ENCODE measurements at regions not wholly inside any gene's neighbourhood (a gene's known extent, or its start where the extent isn't known, plus 50 kb on each side); places are given as distances from the start of the nearest gene placed in this dataset.

DNA sequence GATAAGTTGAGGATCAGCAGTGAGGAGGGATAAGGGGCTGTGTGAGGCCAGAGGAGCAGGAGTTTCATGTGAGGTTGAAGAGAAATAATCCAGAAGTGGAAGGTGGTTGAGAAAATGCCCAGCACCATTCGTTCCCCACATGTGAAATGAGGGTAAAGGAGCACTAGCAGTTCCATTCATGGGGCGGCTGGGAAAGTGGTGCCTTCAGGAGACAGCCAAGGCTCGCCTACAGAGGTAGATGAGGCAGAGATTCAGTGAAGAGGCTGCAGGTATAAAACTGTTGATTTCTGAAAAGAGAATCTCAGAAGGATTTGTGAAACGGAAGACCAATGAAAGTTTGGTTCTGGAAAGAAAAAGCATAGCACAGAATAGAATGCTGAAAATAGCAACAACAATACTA lies 272.6 kb downstream of the MSX2 start:
- WGBS (ENCODE audit: extremely low coverage, insufficient coverage, insufficient read length) = no CpG with 5 or more reads among the region's 4 CpGs
- Histone ChIP-seq H3K27ac (ENCODE audit: low read depth, low read length) (no peak overlapping the region), H3K23ac (ENCODE audit: low read length) (no peak overlapping the region), H4K12ac (ENCODE audit: low read depth, low read length) (no peak overlapping the region), H3K4me2 (ENCODE audit: low read length) (no peak overlapping the region), H3K79me1 (ENCODE audit: low read length) (no peaks in the 10 kb centered on the region), H4K8ac (ENCODE audit: low read depth, low read length) (no peak overlapping the region), H2AFZ (ENCODE audit: insufficient read depth, low read length, poor library complexity) (no peak overlapping the region), H3K18ac (ENCODE audit: low read length) (no peak overlapping the region), H3K4me3 (ENCODE audit: low read depth, low read length) (no peak overlapping the region), H3K4ac (ENCODE audit: low read depth, low read length) (no peak overlapping the region), H3K27me3 (ENCODE audit: insufficient read depth, low read length) (no peaks in the 10 kb centered on the region), H2BK5ac (ENCODE audit: low read depth, low read length, poor library complexity) (no peak overlapping the region), H3K36me3 (ENCODE audit: control insufficient read depth in 1 of 2, insufficient read depth in 2 of 2, low read length in 2 of 2) (no peaks in the 10 kb centered on the region), H4K91ac (ENCODE audit: low read depth, low read length) (no peak overlapping the region), H3K9me3 (ENCODE audit: insufficient read depth, low read depth, low read length) (peaks cover 2% of the 10 kb centered on the region), H2AK5ac (ENCODE audit: low read length) (no peak overlapping the region), H3K79me2 (ENCODE audit: control insufficient read depth, insufficient read depth, low read length, poor library complexity) (no peaks in the 10 kb centered on the region), H3K14ac (ENCODE audit: low read length) (no peak overlapping the region), H3K4me1 (ENCODE audit: control insufficient read depth in 1 of 2, insufficient read depth in 2 of 2, low read length in 2 of 2) (no peaks in the 10 kb centered on the region), H2BK12ac (ENCODE audit: low read length) (no peak overlapping the region), H3K9ac (ENCODE audit: low read length) (no peak overlapping the region), H2BK120ac (ENCODE audit: insufficient read depth, low read length, poor library complexity) (no peak overlapping the region)
- DNase-seq = no peak

DNA sequence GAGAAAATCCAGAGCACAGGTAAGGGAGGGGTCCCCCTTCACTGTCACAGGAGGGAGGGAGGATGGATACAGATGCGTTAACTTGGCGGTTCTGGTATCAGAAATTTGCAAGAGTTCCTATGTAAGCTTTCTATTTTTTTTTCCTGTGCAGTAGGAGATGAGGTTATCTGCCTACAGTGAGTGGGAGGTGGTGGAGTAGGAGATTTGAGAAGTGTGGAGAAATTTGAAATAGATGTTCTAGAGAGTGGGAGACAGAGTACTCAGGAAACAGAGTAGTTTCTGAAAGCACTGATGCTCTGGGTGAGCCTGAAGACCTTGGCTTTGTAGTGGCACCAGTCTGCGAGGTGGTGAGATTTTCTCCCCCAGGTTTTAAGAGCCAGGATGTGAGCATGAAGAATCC lies 271.4 kb downstream of the MSX2 start:
- Histone ChIP-seq H4K91ac (ENCODE audit: low read depth, low read length) (no peak overlapping the region), H2BK5ac (ENCODE audit: low read depth, low read length, poor library complexity) (no peak overlapping the region), H2BK120ac (ENCODE audit: insufficient read depth, low read length, poor library complexity) (no peak overlapping the region), H3K79me1 (ENCODE audit: low read length) (no peaks in the 10 kb centered on the region), H3K14ac (ENCODE audit: low read length) (no peak overlapping the region), H4K12ac (ENCODE audit: low read depth, low read length) (no peak overlapping the region), H3K4me2 (ENCODE audit: low read length) (no peak overlapping the region), H3K4me3 (ENCODE audit: low read depth, low read length) (no peak overlapping the region), H2BK12ac (ENCODE audit: low read length) (no peak overlapping the region), H2AK5ac (ENCODE audit: low read length) (no peak overlapping the region), H3K79me2 (ENCODE audit: control insufficient read depth, insufficient read depth, low read length, poor library complexity) (no peaks in the 10 kb centered on the region), H3K9me3 (ENCODE audit: insufficient read depth, low read depth, low read length) (peaks cover 2% of the 10 kb centered on the region), H3K36me3 (ENCODE audit: control insufficient read depth in 1 of 2, insufficient read depth in 2 of 2, low read length in 2 of 2) (no peaks in the 10 kb centered on the region), H3K23ac (ENCODE audit: low read length) (no peak overlapping the region), H2AFZ (ENCODE audit: insufficient read depth, low read length, poor library complexity) (no peak overlapping the region), H3K27ac (ENCODE audit: low read depth, low read length) (no peak overlapping the region), H3K9ac (ENCODE audit: low read length) (no peak overlapping the region), H3K18ac (ENCODE audit: low read length) (no peak overlapping the region), H3K4ac (ENCODE audit: low read depth, low read length) (no peak overlapping the region), H3K27me3 (ENCODE audit: insufficient read depth, low read length) (no peaks in the 10 kb centered on the region), H3K4me1 (ENCODE audit: control insufficient read depth in 1 of 2, insufficient read depth in 2 of 2, low read length in 2 of 2) (no peaks in the 10 kb centered on the region), H4K8ac (ENCODE audit: low read depth, low read length) (no peak overlapping the region)
- no CpG with 5 or more reads among the region's 3 CpGs for WGBS (ENCODE audit: extremely low coverage, insufficient coverage, insufficient read length)
- no peak for DNase-seq

DNA sequence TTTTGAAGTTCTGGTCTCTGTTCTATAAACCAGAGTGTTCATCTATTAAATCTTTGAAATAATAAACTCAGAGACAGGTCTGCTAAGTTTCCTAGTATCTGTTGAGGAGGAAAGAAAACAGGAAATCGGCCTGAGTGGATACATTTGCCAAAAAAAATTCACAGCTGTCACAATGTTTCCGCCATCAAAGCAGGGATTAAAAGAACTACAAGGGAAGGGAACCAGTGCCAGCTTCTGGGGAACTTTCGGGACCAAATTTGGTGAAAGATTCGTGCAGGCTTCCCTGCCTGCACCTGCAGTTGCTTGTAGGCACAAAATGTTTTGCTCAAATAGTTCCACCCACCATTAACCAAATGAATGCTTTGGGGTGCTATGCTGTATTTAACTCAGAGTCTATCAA lies 267.5 kb downstream of the MSX2 start:
- Histone ChIP-seq H3K36me3 (ENCODE audit: control insufficient read depth in 1 of 2, insufficient read depth in 2 of 2, low read length in 2 of 2) (no peaks in the 10 kb centered on the region), H2AK5ac (ENCODE audit: low read length) (no peak overlapping the region), H3K4me2 (ENCODE audit: low read length) (no peak overlapping the region), H2AFZ (ENCODE audit: insufficient read depth, low read length, poor library complexity) (no peak overlapping the region), H3K9ac (ENCODE audit: low read length) (no peak overlapping the region), H3K79me1 (ENCODE audit: low read length) (no peaks in the 10 kb centered on the region), H3K9me3 (ENCODE audit: insufficient read depth, low read depth, low read length) (no peaks in the 10 kb centered on the region), H3K23ac (ENCODE audit: low read length) (no peak overlapping the region), H4K12ac (ENCODE audit: low read depth, low read length) (no peak overlapping the region), H4K8ac (ENCODE audit: low read depth, low read length) (no peak overlapping the region), H2BK5ac (ENCODE audit: low read depth, low read length, poor library complexity) (no peak overlapping the region), H3K4ac (ENCODE audit: low read depth, low read length) (no peak overlapping the region), H3K18ac (ENCODE audit: low read length) (no peak overlapping the region), H3K14ac (ENCODE audit: low read length) (no peak overlapping the region), H3K4me1 (ENCODE audit: control insufficient read depth in 1 of 2, insufficient read depth in 2 of 2, low read length in 2 of 2) (no peaks in the 10 kb centered on the region), H2BK12ac (ENCODE audit: low read length) (no peak overlapping the region), H3K79me2 (ENCODE audit: control insufficient read depth, insufficient read depth, low read length, poor library complexity) (no peaks in the 10 kb centered on the region), H4K91ac (ENCODE audit: low read depth, low read length) (no peak overlapping the region), H2BK120ac (ENCODE audit: insufficient read depth, low read length, poor library complexity) (no peak overlapping the region), H3K4me3 (ENCODE audit: low read depth, low read length) (no peak overlapping the region), H3K27ac (ENCODE audit: low read depth, low read length) (no peak overlapping the region), H3K27me3 (ENCODE audit: insufficient read depth, low read length) (no peaks in the 10 kb centered on the region)
- no CpG with 5 or more reads among the region's 4 CpGs for WGBS (ENCODE audit: extremely low coverage, insufficient coverage, insufficient read length)
- no peak for DNase-seq

DNA sequence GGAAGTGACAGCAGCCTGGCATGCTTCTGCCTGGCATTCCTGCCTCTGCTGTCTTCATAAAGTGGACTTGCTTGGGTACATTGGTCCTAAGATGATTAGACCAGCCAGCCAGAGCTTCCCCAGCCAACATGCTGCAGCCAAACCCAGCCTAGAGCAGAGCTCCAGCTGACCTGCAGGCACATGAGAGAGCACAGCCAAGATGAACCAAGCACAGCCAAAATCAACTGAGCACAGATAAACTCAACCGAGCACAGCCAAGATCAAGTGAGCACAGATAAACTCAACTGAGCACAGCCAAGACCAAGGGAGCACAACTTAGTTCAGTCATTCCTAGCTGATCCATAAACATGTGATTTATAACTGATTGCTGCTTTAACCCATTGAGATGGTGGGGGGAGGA lies 266.5 kb downstream of the MSX2 start:
- Histone ChIP-seq H2AK5ac (ENCODE audit: low read length) (no peak overlapping the region), H3K79me2 (ENCODE audit: control insufficient read depth, insufficient read depth, low read length, poor library complexity) (no peaks in the 10 kb centered on the region), H3K9ac (ENCODE audit: low read length) (no peak overlapping the region), H3K4ac (ENCODE audit: low read depth, low read length) (no peak overlapping the region), H3K9me3 (ENCODE audit: insufficient read depth, low read depth, low read length) (no peaks in the 10 kb centered on the region), H4K91ac (ENCODE audit: low read depth, low read length) (no peak overlapping the region), H2BK120ac (ENCODE audit: insufficient read depth, low read length, poor library complexity) (no peak overlapping the region), H3K23ac (ENCODE audit: low read length) (no peak overlapping the region), H4K8ac (ENCODE audit: low read depth, low read length) (no peak overlapping the region), H3K4me2 (ENCODE audit: low read length) (no peak overlapping the region), H3K27ac (ENCODE audit: low read depth, low read length) (no peak overlapping the region), H3K18ac (ENCODE audit: low read length) (no peak overlapping the region), H3K27me3 (ENCODE audit: insufficient read depth, low read length) (no peaks in the 10 kb centered on the region), H3K4me1 (ENCODE audit: control insufficient read depth in 1 of 2, insufficient read depth in 2 of 2, low read length in 2 of 2) (no peaks in the 10 kb centered on the region), H3K4me3 (ENCODE audit: low read depth, low read length) (no peak overlapping the region), H3K36me3 (ENCODE audit: control insufficient read depth in 1 of 2, insufficient read depth in 2 of 2, low read length in 2 of 2) (no peaks in the 10 kb centered on the region), H2AFZ (ENCODE audit: insufficient read depth, low read length, poor library complexity) (no peak overlapping the region), H2BK12ac (ENCODE audit: low read length) (no peak overlapping the region), H2BK5ac (ENCODE audit: low read depth, low read length, poor library complexity) (no peak overlapping the region), H3K14ac (ENCODE audit: low read length) (no peak overlapping the region), H3K79me1 (ENCODE audit: low read length) (no peaks in the 10 kb centered on the region), H4K12ac (ENCODE audit: low read depth, low read length) (no peak overlapping the region)
- no CpG with 5 or more reads among the region's 1 CpG for WGBS (ENCODE audit: extremely low coverage, insufficient coverage, insufficient read length)
- no peak for DNase-seq
